ENCODE measurements at regions not wholly inside any gene's neighbourhood (a gene's known extent, or its start where the extent isn't known, plus 50 kb on each side); places are given as distances from the start of the nearest gene placed in this dataset.

DNA sequence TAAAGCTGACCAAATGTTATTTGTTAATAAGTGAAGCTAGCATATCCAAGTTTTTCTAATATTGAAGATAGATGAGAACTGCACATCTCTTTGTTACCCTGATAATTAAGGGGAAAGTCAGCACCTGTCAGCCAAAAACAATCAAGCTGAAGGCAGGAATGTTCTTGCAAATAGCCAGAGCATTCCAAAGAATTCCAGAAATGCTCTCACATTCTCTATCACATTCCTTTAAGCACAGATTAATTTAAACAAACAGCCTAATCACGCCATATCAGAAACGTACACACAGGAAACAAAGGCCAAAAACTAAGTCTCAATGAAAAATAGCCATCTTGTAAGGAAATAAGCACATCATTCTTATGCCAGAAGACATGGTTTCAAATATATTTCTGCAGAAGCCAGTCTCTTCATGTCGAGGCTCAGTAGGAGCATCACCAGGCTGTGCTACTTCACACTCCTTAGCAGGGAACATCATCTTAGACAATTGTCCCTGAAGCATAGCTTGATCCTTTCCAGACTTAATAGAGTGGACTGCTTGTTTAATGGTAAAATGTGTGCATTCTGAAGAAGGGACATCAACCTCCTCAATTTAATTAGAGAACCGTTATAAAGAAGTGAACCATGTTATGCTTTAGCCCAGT lies 252.9 kb upstream of the TTC29 start:
- no peak overlapping the region for H3K4me3 ChIP-seq (ENCODE audit: control insufficient read depth, low read depth, low read length)
- TF ChIP-seq, protein P1, sequence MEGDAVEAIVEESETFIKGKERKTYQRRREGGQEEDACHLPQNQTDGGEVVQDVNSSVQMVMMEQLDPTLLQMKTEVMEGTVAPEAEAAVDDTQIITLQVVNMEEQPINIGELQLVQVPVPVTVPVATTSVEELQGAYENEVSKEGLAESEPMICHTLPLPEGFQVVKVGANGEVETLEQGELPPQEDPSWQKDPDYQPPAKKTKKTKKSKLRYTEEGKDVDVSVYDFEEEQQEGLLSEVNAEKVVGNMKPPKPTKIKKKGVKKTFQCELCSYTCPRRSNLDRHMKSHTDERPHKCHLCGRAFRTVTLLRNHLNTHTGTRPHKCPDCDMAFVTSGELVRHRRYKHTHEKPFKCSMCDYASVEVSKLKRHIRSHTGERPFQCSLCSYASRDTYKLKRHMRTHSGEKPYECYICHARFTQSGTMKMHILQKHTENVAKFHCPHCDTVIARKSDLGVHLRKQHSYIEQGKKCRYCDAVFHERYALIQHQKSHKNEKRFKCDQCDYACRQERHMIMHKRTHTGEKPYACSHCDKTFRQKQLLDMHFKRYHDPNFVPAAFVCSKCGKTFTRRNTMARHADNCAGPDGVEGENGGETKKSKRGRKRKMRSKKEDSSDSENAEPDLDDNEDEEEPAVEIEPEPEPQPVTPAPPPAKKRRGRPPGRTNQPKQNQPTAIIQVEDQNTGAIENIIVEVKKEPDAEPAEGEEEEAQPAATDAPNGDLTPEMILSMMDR (IDR thresholded peaks at IDR 0.05; ENCODE audit: control insufficient read depth, insufficient read depth, low read depth, low read length, missing control alignments) = no peak
- DNase-seq (ENCODE audit: low read depth) = no peak

DNA sequence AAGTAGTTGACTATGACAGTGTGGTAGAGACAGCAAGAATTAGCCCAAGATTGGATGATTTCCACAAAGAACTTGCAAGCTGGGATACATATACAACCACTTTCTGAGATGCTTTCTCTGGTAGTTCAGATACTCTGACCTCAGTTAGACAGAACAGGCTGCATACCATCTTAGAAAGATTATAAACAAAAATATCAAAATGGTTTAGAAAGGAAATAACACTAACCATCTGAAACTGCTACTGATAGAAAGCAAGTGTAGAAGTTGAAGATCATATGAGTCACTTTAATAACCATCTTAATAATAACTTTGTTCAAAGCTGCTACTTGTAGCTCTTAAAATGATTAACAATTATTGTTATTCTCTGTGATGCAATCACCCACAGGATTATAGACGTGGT lies 255.4 kb upstream of the TTC29 start:
- H3K4me3 ChIP-seq (ENCODE audit: control insufficient read depth, low read depth, low read length) = no peak overlapping the region
- TF ChIP-seq, protein P1 (IDR thresholded peaks at IDR 0.05; ENCODE audit: control insufficient read depth, insufficient read depth, low read depth, low read length, missing control alignments) = no peak
- DNase-seq (ENCODE audit: low read depth) = no peak

DNA sequence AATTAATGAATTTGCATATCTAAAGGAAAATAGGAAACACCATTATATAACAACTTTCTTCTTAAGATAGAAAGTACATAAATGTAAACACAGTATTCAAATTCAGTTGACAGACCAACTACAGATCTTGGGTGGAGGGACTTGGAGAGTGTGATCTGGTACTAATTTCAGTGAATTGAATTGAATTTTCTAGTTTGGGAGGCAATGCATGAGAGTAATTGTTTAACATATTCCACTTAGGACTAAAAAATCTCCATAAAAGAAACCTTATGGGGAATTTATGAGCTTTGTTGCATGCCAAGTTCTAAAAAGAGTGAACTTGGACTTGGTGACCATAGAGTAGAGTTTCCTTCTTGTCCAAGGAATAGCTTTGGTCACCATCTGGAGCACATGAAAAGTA lies 261.1 kb upstream of the TTC29 start:
- TF ChIP-seq, protein P1 (IDR thresholded peaks at IDR 0.05; ENCODE audit: control insufficient read depth, insufficient read depth, low read depth, low read length, missing control alignments) = no peak
- H3K4me3 ChIP-seq (ENCODE audit: control insufficient read depth, low read depth, low read length) = no peak overlapping the region
- DNase-seq (ENCODE audit: low read depth) = no peak

DNA sequence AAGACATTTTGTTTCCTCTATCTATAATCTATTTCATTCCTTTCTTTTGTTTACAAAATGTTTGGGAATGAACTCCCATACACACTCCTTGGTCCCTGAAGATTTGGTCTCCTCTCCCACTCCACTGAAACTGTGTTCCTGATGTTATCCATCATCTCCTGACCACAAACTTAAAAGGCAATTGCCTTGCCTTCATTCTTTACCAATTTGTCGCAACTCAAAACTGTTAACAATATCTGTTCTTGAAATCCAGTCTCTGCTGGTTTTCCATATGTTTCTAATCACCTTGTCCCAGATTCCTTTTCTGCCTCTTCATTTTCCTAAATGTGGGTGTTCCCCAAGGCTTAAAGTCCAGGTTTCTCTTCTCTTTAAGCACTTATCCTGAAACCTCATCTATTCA lies 262.2 kb upstream of the TTC29 start:
- no peak for DNase-seq (ENCODE audit: low read depth)
- TF ChIP-seq, protein P1 (IDR thresholded peaks at IDR 0.05; ENCODE audit: control insufficient read depth, insufficient read depth, low read depth, low read length, missing control alignments) = no peak
- no peak overlapping the region for H3K4me3 ChIP-seq (ENCODE audit: control insufficient read depth, low read depth, low read length)

DNA sequence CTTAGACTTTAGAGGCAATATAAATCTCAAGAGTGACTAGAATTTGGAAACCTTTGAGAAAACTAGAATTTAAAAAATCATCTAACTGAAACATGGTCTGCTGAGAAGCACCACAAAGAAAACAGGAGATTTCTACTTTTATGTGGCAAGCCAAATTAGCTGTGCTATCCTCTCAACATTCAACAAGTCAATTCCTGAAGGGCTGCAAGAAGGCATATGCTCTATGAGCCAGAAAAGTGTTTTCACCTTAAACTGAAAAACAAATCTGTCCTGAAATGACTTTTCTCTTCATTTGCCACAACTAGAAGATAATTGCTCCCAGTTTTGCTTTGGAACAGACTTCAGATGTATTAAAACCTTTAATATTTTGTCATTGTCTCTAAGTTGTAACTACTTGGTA lies 263.2 kb upstream of the EDNRA start:
- no peak for DNase-seq (ENCODE audit: low read depth)
- no peak overlapping the region for H3K4me3 ChIP-seq (ENCODE audit: control insufficient read depth, low read depth, low read length)
- TF ChIP-seq, protein P1 (IDR thresholded peaks at IDR 0.05; ENCODE audit: control insufficient read depth, insufficient read depth, low read depth, low read length, missing control alignments) = no peak

DNA sequence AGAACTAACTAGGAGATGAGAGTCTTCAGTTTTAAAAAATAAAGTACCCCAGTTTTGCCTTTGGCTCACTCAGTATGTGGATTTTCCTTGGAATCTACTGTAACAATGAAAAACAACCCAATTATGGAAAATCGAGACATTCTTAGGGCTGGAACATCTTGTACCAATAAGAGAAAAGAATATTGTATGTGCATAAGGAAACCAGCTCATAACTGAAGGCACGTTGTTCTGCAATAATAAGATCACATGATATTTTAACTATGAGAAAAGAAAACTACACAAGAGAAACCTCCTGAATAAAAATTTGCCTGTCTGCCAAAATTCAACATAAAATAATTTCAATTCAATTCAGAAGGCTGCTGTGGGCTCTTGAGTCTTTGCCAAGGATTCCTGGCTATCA lies 261.8 kb upstream of the EDNRA start:
- DNase-seq (ENCODE audit: low read depth) = no peak
- TF ChIP-seq, protein P1 (IDR thresholded peaks at IDR 0.05; ENCODE audit: control insufficient read depth, insufficient read depth, low read depth, low read length, missing control alignments) = no peak
- no peak overlapping the region for H3K4me3 ChIP-seq (ENCODE audit: control insufficient read depth, low read depth, low read length)

DNA sequence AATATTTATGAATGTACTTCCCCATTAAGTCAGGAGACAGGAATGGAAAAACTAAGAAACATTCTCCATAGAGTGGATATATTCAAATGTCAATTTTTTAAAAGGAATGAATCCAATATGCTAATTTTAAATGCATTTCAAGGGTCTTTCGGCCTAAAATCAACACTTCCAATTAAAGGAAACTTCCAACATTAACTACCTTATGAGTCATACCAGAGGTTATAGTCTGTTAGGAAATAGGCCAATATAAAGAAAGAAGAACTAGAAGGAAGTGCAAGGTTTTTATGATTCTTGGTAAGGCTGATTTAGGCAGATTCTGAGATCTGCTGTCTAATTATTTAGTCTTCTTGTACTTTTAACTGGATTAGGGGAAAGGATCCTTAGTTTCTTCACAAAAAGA lies 260.1 kb upstream of the EDNRA start:
- no peak for DNase-seq (ENCODE audit: low read depth)
- TF ChIP-seq, protein P1 (IDR thresholded peaks at IDR 0.05; ENCODE audit: control insufficient read depth, insufficient read depth, low read depth, low read length, missing control alignments) = no peak
- no peak overlapping the region for H3K4me3 ChIP-seq (ENCODE audit: control insufficient read depth, low read depth, low read length)

All from AG09309 (cell line).